Neural cell (in vitro differentiated cells): ENCODE measurements at regions not wholly inside any gene's neighbourhood (a gene's known extent, or its start where the extent isn't known, plus 50 kb on each side); places are given as distances from the start of the nearest gene placed in this dataset.

ENCODE experiments used
- H2AFZ ChIP-seq: fragments of 200-600, 300-800 bp; sonication (generic), shearing (Covaris generic); 2 replicates; pipeline ENCODE4 v1.6.0; 2014; ENCODE audit warnings: low read depth, mild to moderate bottlenecking, antibody characterized with exemption, low read length, moderate library complexity
- H3F3A ChIP-seq: fragments of 200-600 bp; shearing (Covaris generic); 2 replicates; pipeline ENCODE4 v1.6.1; 2016; ENCODE audit warnings: mild to moderate bottlenecking, moderate library complexity, mixed read lengths, antibody characterized with exemption, low read length; ENCODE audit not compliant: insufficient read depth, poor library complexity, severe bottlenecking
- H3K27ac ChIP-seq: fragments of 200-600, 300-800 bp; sonication (generic), shearing (Covaris generic); 2 replicates; pipeline ENCODE4 v1.5.1; 2014; ENCODE audit warnings: mild to moderate bottlenecking, low read length, moderate library complexity
- H3K27me3 ChIP-seq: fragments of 300-800, 200-600 bp; sonication (generic), shearing (Covaris generic); 2 replicates; pipeline ENCODE4 v1.6.0; 2014; ENCODE audit warnings: mild to moderate bottlenecking, low read depth, low read length, moderate library complexity; ENCODE audit not compliant: insufficient read depth
- H3K36me3 ChIP-seq: fragments of 300-800, 200-600 bp; sonication (generic), shearing (Covaris generic); 2 replicates; pipeline ENCODE4 v1.5.1; 2014; ENCODE audit warnings: mild to moderate bottlenecking, antibody characterized with exemption, low read length, moderate library complexity; ENCODE audit not compliant: insufficient read depth
- H3K4me2 ChIP-seq: fragments of 300-800, 200-600 bp; sonication (generic), shearing (Covaris generic); 2 replicates; pipeline ENCODE4 v1.6.0; 2014; ENCODE audit warnings: mild to moderate bottlenecking, low read length
- H3K4me3 ChIP-seq: fragments of 300-800, 200-600 bp; sonication (generic), shearing (Covaris generic); 2 replicates; pipeline ENCODE4 v1.5.1; 2014; ENCODE audit warnings: mild to moderate bottlenecking, low read length, moderate library complexity
- H3K79me2 ChIP-seq: fragments of 200-600 bp; shearing (Covaris generic); replicated peaks from 2 replicates; pipeline ENCODE4 v1.6.0; 2014; ENCODE audit warnings: mild to moderate bottlenecking, low read length, moderate library complexity; ENCODE audit not compliant: insufficient read depth
- H3K9ac ChIP-seq: fragments of 300-800, 200-600 bp; sonication (generic), shearing (Covaris generic); 2 replicates; pipeline ENCODE4 v1.6.1; 2016; ENCODE audit warnings: mild to moderate bottlenecking, low read length, mixed read lengths
- H3K9me2 ChIP-seq: fragments of 200-600 bp; shearing (Covaris generic); 2 replicates; pipeline ENCODE4 v1.6.1; 2016; ENCODE audit warnings: mild to moderate bottlenecking, low read length, mixed read lengths; ENCODE audit not compliant: insufficient read depth
- H3K9me3 ChIP-seq: fragments of 200-600, 300-800 bp; sonication (generic), shearing (Covaris generic); 2 replicates; pipeline ENCODE4 v1.6.1; 2016; ENCODE audit warnings: mild to moderate bottlenecking, mixed run types, low read length, moderate library complexity, mixed read lengths
- H4K20me1 ChIP-seq: fragments of 200-600 bp; shearing (Covaris generic); 2 replicates; pipeline ENCODE4 v1.6.1; 2016; ENCODE audit warnings: mild to moderate bottlenecking, mixed run types; ENCODE audit not compliant: insufficient read depth
- CTCF ChIP-seq: fragments of 450-650 bp; IDR thresholded peaks from 2 replicates; pipeline ENCODE4 v1.5.1; 2014; ENCODE audit warnings: antibody characterized with exemption, mild to moderate bottlenecking, moderate library complexity; ENCODE audit not compliant: poor library complexity, severe bottlenecking
- EP300 ChIP-seq: fragments of 450-650 bp; conservative IDR thresholded peaks from 2 replicates; pipeline ENCODE4 v1.6.1; 2014; ENCODE audit warnings: antibody characterized with exemption, mild to moderate bottlenecking, moderate library complexity; ENCODE audit not compliant: poor library complexity, severe bottlenecking
- EZH2 ChIP-seq: fragments of 200-600, 300-800 bp; shearing (Covaris generic), sonication (generic); IDR thresholded peaks from 2 replicates; pipeline ENCODE4 v1.6.1; 2014; ENCODE audit warnings: antibody characterized with exemption, low read length, borderline replicate concordance, mild to moderate bottlenecking; ENCODE audit not compliant: insufficient read depth, poor library complexity, severe bottlenecking
- MXI1 ChIP-seq: fragments of 450-650 bp; conservative IDR thresholded peaks from 2 replicates; pipeline ENCODE4 v1.6.1; 2014; ENCODE audit warnings: antibody characterized with exemption, mild to moderate bottlenecking; ENCODE audit not compliant: poor library complexity, severe bottlenecking
- POLR2AphosphoS5 ChIP-seq: IDR thresholded peaks from 2 replicates; pipeline ENCODE4 v1.6.1; 2012
- RAD21 ChIP-seq: fragments of 450-650 bp; conservative IDR thresholded peaks from 2 replicates; pipeline ENCODE4 v1.6.1; 2014; ENCODE audit warnings: antibody characterized with exemption, mild to moderate bottlenecking, moderate library complexity
- REST ChIP-seq: IDR thresholded peaks from 2 replicates; pipeline ENCODE4 v1.6.1; 2012; ENCODE audit warnings: borderline replicate concordance
- SMC3 ChIP-seq: fragments of 450-650 bp; conservative IDR thresholded peaks from 2 replicates; pipeline ENCODE4 v1.6.1; 2014; ENCODE audit warnings: antibody characterized with exemption, mild to moderate bottlenecking, moderate library complexity; ENCODE audit not compliant: poor library complexity
- TAF1 ChIP-seq: IDR thresholded peaks from 2 replicates; pipeline ENCODE4 v1.6.1; 2012; ENCODE audit warnings: low read depth

- TF ChIP-seq RAD21 (no peak), EP300 (no peak), MXI1 (no peak), EZH2 (no peak), REST (no peak), TAF1 (no peak), SMC3 (no peak), POLR2AphosphoS5 (no peak), CTCF (no peak)
- no peak overlapping the region for H3K27ac ChIP-seq
- H3K4me2 ChIP-seq: no peak overlapping the region
- H3K4me3 ChIP-seq: no peak overlapping the region
- no peaks in the 10 kb centered on the region for H3K79me2 ChIP-seq
- H3K27me3 ChIP-seq: no peaks in the 10 kb centered on the region
- H4K20me1 ChIP-seq: no peaks in the 10 kb centered on the region
- H3K9me3 ChIP-seq: no peaks in the 10 kb centered on the region
- no peaks in the 10 kb centered on the region for H3K9me2 ChIP-seq
- no peak overlapping the region for H2AFZ ChIP-seq
- no peaks in the 10 kb centered on the region for H3K36me3 ChIP-seq
- no peak overlapping the region for H3K9ac ChIP-seq
- H3F3A ChIP-seq: no peaks in the 10 kb centered on the region
These were observed 67.4 kb upstream of the TAMM41 start for GRCh38 chr3:11914041-11914440.

GRCh38 chr3:11914651-11915050 lies 68.0 kb upstream of the TAMM41 start:
- Histone ChIP-seq H3F3A (no peaks in the 10 kb centered on the region), H3K4me2 (no peak overlapping the region), H3K36me3 (no peaks in the 10 kb centered on the region), H3K4me3 (no peak overlapping the region), H3K27me3 (no peaks in the 10 kb centered on the region), H4K20me1 (no peaks in the 10 kb centered on the region), H2AFZ (no peak overlapping the region), H3K79me2 (no peaks in the 10 kb centered on the region), H3K27ac (no peak overlapping the region), H3K9me2 (no peaks in the 10 kb centered on the region), H3K9ac (no peak overlapping the region), H3K9me3 (no peaks in the 10 kb centered on the region)
- TF ChIP-seq POLR2AphosphoS5: no peak
- TF ChIP-seq TAF1: no peak
- TF ChIP-seq EP300: no peak
- no peak for TF ChIP-seq EZH2
- no peak for TF ChIP-seq MXI1
- no peak for TF ChIP-seq REST
- TF ChIP-seq CTCF: no peak
- no peak for TF ChIP-seq RAD21
- TF ChIP-seq SMC3: no peak
